Neuron (in vitro differentiated cells): ENCODE measurements at regions not wholly inside any gene's neighbourhood (a gene's known extent, or its start where the extent isn't known, plus 50 kb on each side); places are given as distances from the start of the nearest gene placed in this dataset.

Experiments
- H2AFZ ChIP-seq: one replicate; pipeline ENCODE4 v1.6.1; 2013; ENCODE audit warnings: low read depth, mild to moderate bottlenecking, inconsistent platforms, low read length, moderate library complexity
- H3K27me3 ChIP-seq: one replicate; pipeline ENCODE4 v1.6.1; 2013; ENCODE audit warnings: low read length; ENCODE audit not compliant: insufficient read depth
- H3K36me3 ChIP-seq: one replicate; pipeline ENCODE4 v1.6.1; 2013; ENCODE audit warnings: low read length; ENCODE audit not compliant: insufficient read depth
- H3K4me1 ChIP-seq: one replicate; pipeline ENCODE4 v1.6.1; 2013; ENCODE audit warnings: low read length; ENCODE audit not compliant: insufficient read depth
- H3K4me3 ChIP-seq: 2 replicates; pipeline ENCODE4 v1.5.1; 2013; ENCODE audit warnings: mild to moderate bottlenecking, low read length, moderate library complexity
- H3K9me3 ChIP-seq: one replicate; pipeline ENCODE4 v1.6.1; 2013; ENCODE audit warnings: low read length

DNA sequence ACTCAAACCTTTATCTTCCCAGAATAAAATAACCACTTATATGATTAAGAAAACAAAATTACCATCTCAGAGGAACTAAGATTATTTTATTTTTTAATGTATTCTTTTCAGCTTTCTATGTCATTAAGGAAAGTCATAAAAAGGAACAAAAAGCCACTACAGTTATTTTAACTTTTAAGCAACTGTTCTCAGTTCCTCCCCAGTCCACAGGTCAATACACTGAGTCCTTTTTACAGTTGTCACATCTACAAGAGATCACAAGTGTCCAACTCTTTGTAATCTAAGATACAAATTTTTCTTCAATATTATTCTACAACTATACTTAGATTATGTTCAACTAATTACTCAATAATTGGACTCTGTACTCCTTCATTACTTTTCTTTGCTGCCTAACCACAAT, 782.8 kb upstream of the ACO1 start:
- Histone ChIP-seq H2AFZ (no peak overlapping the region), H3K36me3 (no peaks in the 10 kb centered on the region), H3K9me3 (no peaks in the 10 kb centered on the region), H3K4me3 (no peak overlapping the region), H3K27me3 (no peaks in the 10 kb centered on the region), H3K4me1 (no peaks in the 10 kb centered on the region)

- no peaks in the 10 kb centered on the region for H3K27me3 ChIP-seq
- H3K4me3 ChIP-seq = no peak overlapping the region
- H3K9me3 ChIP-seq = no peaks in the 10 kb centered on the region
- H2AFZ ChIP-seq = no peak overlapping the region
- no peaks in the 10 kb centered on the region for H3K4me1 ChIP-seq
- no peaks in the 10 kb centered on the region for H3K36me3 ChIP-seq
These were observed 779.9 kb upstream of the ACO1 start for GRCh38 chr9:31604531-31604930.

GRCh38 chr9:31605164-31605563, 779.3 kb upstream of the ACO1 start:
- Histone ChIP-seq H3K4me1 (no peaks in the 10 kb centered on the region), H3K36me3 (no peaks in the 10 kb centered on the region), H2AFZ (no peak overlapping the region), H3K27me3 (no peaks in the 10 kb centered on the region), H3K4me3 (no peak overlapping the region), H3K9me3 (no peaks in the 10 kb centered on the region)

DNA sequence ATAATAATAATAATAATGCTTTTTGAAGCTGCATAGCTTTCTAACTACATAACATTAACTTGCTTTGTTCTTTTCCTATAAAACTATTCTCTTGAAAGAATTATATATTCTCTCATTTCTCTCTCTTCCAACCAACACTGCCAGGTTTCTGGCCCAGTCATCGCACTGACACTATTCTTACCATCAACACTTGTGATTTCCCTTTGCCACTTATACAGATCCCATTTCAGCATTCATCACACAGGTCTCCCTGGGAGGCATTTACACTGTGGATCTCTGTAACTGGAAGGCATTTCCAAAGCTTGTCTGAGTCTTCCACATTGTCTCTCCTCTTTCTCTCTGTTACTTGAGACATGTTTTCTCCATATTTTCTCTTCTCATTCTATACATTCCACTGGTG, 777.8 kb upstream of the ACO1 start:
- Histone ChIP-seq H2AFZ (no peak overlapping the region), H3K9me3 (no peaks in the 10 kb centered on the region), H3K4me1 (no peaks in the 10 kb centered on the region), H3K4me3 (no peak overlapping the region), H3K36me3 (no peaks in the 10 kb centered on the region), H3K27me3 (no peaks in the 10 kb centered on the region)

GRCh38 chr9:31608416-31608815, 776.0 kb upstream of the ACO1 start:
- no peak overlapping the region for H3K4me3 ChIP-seq
- H3K9me3 ChIP-seq = no peaks in the 10 kb centered on the region
- H3K4me1 ChIP-seq = no peaks in the 10 kb centered on the region
- no peaks in the 10 kb centered on the region for H3K27me3 ChIP-seq
- H2AFZ ChIP-seq = no peak overlapping the region
- H3K36me3 ChIP-seq = no peaks in the 10 kb centered on the region

GRCh38 chr9:31608881-31609280, 775.6 kb upstream of the ACO1 start:
- no peak overlapping the region for H2AFZ ChIP-seq
- H3K36me3 ChIP-seq = no peaks in the 10 kb centered on the region
- H3K9me3 ChIP-seq = no peaks in the 10 kb centered on the region
- H3K4me3 ChIP-seq = no peak overlapping the region
- no peaks in the 10 kb centered on the region for H3K4me1 ChIP-seq
- no peaks in the 10 kb centered on the region for H3K27me3 ChIP-seq

DNA sequence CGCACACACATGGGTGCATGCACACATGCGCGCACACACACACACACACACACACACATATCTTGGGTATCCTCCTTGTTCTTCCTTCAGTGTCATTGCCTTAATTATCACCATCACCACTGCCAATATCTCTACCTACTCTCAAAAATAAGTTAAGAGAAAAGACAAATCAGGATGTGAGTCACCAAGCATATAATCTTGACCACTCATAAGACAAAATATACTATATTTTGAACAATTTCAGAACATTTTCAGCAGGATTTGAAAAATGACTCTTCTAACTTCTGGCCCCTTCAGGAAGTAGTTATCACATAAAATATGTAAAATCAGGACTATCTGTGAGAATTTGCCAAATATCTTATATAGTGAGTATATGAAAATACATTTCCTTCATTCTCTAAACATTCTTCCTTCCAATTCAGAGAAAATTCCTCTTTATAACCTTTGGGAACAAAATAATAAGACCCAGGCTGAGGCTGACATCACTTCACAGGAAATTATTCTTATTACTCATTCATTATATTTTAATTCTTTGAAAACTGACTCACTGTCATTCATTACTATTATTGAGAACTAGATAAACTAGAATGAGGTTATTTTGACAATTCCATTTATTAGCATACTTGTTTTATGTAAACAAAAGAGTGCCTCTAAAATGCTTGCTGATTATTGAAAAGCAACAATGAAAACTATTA, 772.0 kb upstream of the ACO1 start:
- no peaks in the 10 kb centered on the region for H3K36me3 ChIP-seq
- H3K4me1 ChIP-seq = no peaks in the 10 kb centered on the region
- H3K27me3 ChIP-seq = no peaks in the 10 kb centered on the region
- H2AFZ ChIP-seq = no peak overlapping the region
- H3K9me3 ChIP-seq = no peaks in the 10 kb centered on the region
- H3K4me3 ChIP-seq = no peak overlapping the region

DNA sequence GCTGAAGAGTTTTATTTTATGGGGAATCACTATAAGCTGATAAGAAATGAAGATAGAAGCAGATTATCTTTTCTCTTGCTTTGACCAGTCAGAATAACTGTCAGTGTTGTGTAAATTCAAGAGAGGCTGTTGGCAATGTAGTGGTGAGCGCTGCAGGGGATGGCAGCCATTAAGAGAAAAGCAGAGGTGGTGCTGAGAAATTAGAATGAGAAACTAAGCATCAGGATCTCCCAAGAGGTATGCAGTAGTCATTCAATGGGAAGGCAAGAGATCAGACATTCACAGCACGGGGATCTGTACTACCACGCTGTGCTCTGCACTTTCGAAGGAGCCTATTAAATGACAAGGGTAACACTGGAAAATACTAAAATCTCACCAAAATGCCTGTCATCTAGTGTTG, 768.5 kb upstream of the ACO1 start:
- Histone ChIP-seq H2AFZ (no peak overlapping the region), H3K36me3 (no peaks in the 10 kb centered on the region), H3K4me1 (no peaks in the 10 kb centered on the region), H3K27me3 (no peaks in the 10 kb centered on the region), H3K4me3 (no peak overlapping the region), H3K9me3 (no peaks in the 10 kb centered on the region)

DNA sequence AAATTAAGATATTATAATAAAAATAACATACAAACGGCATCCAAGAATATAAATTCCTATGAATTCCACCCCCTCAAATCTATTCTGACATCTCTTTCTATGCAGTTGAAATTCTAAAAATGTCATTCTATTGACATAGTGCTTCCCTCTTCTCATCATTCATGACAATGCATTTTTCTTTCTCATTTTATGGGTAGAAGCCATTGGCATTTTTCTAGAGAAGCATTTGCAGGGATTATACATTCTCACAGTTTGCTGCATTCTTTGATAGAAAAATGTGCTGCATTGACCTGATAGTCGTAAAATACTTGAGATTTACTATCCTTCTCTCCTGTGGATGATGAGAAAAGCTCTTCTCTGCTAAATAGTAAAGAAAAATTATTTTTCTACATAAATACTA, 760.9 kb upstream of the ACO1 start:
- Histone ChIP-seq H3K36me3 (no peaks in the 10 kb centered on the region), H2AFZ (no peak overlapping the region), H3K9me3 (no peaks in the 10 kb centered on the region), H3K4me1 (peaks cover 3% of the 10 kb centered on the region), H3K27me3 (no peaks in the 10 kb centered on the region), H3K4me3 (no peak overlapping the region)

GRCh38 chr9:31629292-31629691, 755.2 kb upstream of the ACO1 start:
- no peaks in the 10 kb centered on the region for H3K9me3 ChIP-seq
- no peaks in the 10 kb centered on the region for H3K27me3 ChIP-seq
- H3K36me3 ChIP-seq = no peaks in the 10 kb centered on the region
- H3K4me3 ChIP-seq = no peak overlapping the region
- H2AFZ ChIP-seq = no peak overlapping the region
- no peaks in the 10 kb centered on the region for H3K4me1 ChIP-seq

GRCh38 chr9:31637265-31637664, 747.2 kb upstream of the ACO1 start:
- H3K4me3 ChIP-seq = no peak overlapping the region

GRCh38 chr9:31637861-31638260, 746.6 kb upstream of the ACO1 start:
- H3K27me3 ChIP-seq = no peaks in the 10 kb centered on the region
- H3K36me3 ChIP-seq = no peaks in the 10 kb centered on the region
- no peak overlapping the region for H2AFZ ChIP-seq
- H3K4me3 ChIP-seq = no peak overlapping the region
- H3K4me1 ChIP-seq = no peaks in the 10 kb centered on the region
- H3K9me3 ChIP-seq = no peaks in the 10 kb centered on the region

More at GRCh38 chr9:31637265-31637664, 747.2 kb upstream of the ACO1 start:
- Histone ChIP-seq H3K27me3 (no peaks in the 10 kb centered on the region), H3K4me1 (no peaks in the 10 kb centered on the region), H3K36me3 (no peaks in the 10 kb centered on the region), H2AFZ (no peak overlapping the region), H3K9me3 (no peaks in the 10 kb centered on the region)

- H3K4me3 ChIP-seq = no peak overlapping the region
- H2AFZ ChIP-seq = no peak overlapping the region
- no peaks in the 10 kb centered on the region for H3K36me3 ChIP-seq
- no peaks in the 10 kb centered on the region for H3K27me3 ChIP-seq
- H3K4me1 ChIP-seq = no peaks in the 10 kb centered on the region
- H3K9me3 ChIP-seq = no peaks in the 10 kb centered on the region
These were observed 745.0 kb upstream of the ACO1 start for GRCh38 chr9:31639451-31639850.

GRCh38 chr9:31669311-31669710, 715.1 kb upstream of the ACO1 start:
- Histone ChIP-seq H2AFZ (no peak overlapping the region), H3K27me3 (no peaks in the 10 kb centered on the region), H3K4me1 (no peaks in the 10 kb centered on the region), H3K36me3 (no peaks in the 10 kb centered on the region), H3K4me3 (no peak overlapping the region), H3K9me3 (no peaks in the 10 kb centered on the region)
